ENCODE measurements at regions not wholly inside any gene's neighbourhood (a gene's known extent, or its start where the extent isn't known, plus 50 kb on each side); places are given as distances from the start of the nearest gene placed in this dataset.
"Not testable (repeated sequence)": the region's sequence is repeated elsewhere in the genome, so short reads cannot be mapped to it uniquely, and the experiment has no call there.

DNA sequence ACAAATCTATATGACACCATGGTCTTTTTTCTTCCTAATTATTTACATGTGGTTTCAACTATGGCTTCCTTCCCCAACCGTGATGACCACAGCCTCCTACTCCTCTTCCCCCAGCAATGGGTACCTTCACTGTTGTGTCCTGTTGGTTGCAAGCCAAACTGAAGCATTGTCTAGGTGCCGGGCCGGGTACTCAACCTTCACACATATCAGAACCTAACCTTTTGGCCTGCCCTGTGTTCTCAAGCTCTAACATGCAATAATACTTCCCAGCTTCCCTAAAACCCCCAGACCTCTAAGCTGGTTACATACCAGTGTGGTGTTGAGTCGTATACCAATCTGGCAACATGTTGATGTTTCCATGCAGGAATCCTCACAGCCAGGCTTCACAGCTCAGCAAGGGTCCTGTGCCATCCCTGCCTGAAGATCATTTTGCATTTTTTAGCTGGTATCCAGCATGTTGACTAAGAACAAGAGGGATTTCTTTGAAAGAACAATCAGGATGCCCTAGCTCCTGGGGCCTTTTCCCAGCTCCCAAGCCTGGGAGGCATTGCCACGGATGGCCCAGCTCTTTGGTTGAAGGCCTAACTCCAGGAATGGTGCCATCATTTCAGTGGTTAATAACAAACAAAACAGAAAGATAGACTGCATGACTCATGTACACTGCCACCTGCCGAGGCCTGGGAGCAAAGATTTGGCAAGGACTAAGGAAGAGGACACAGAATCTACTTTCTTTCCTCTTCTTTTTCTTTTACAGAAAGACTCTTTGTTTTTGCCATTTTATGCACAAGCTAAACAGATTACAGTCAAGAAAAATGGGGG is 373.7 kb upstream of the SALL1 start:
- DNase-seq, result no peak

DNA sequence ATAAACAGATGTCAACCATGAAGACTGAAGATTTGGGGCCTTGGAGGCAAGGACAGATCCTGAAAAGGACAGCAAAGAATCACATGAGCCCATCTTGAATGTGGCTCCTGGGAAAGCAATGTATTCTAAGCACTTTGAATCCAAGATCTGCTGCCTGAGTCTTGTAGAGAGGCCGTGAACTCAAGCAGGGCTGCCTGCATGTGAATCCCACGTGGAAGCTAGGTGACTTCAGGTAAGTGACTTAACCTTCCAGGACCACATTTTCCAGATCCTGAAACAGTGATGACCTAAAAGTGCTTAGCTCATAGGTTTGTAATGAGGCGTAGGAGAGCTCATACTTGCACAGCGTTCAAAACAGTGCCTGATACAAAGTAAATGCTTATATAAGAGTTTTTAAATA is 373.0 kb upstream of the SALL1 start:
- no peak for DNase-seq

DNA sequence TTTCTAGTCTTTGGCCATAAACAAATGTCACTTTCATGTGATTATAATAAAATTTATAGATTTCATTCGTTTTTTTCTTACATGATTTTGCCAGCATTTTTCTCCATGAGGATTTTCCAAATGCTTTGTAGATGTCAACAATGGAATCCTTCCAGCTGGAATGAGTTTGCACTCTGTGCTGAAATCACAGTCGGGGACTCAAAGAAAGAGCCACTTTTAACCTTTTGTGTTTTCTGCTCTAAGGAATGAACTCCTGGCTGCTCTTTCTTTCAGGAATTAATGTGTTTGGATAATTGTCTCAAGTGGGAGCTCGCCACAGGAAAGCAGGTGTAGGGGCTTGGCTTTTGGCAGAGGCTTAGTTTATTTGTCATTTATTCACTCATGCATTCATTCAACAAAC is 372.3 kb upstream of the SALL1 start:
- no peak for DNase-seq

DNA sequence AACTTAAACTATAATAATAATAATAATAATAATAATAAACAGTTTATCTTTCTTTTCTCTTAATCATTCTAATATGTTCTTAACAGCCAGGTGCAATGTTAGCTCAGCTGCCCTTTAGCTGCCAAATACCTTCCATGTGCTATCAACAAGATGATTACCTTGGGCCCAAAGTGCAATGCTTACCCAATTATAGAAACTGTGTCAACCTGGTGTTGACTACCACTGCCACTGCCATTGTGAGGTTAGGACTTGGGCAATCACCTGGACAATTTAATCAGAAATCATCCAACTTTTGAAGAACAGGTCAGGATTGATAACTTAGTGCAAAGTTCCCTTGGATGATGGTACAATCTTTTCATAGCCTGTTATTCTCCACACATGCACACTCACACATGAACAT is 371.8 kb upstream of the SALL1 start:
- DNase-seq, result no peak

DNA sequence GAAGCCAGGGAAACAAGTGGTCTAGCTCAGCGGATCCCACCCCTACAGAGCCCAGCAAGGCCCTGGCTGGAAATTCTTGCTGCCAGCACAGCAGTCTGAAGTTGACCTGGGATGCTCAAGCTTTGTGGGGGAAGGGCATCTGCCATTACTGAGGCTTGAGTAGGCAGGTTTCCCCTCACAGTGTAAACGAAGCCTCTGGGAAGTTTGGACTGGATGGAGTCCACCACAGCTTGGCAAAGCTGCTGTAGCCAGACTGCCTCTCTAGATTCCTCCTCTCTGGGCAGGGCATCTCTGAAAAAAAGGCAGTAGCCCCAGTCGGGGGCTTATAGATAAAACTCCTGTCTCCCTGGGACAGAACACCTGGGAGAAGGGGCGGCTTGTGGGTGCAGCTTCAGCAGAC is 365.9 kb upstream of the SALL1 start:
- not testable (repeated sequence) for DNase-seq

DNA sequence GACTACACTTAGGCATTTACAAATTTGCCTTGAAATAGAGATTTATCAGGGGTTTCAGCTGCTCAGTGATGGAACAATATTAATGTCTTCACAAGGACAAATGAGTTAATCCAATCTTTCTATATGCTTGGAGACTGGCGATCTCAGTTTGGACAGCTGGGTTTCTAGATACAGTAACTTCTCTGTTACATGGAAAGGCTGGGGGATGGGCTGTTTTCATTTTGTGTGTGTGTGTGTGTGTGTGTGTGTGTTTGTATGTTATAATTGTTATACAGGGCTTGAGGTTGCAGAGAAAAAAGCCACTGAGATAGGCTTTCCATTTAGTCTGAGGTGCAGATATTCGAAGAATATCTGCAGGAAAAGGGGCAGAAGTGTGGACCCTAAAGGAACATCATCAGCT is 359.3 kb upstream of the SALL1 start:
- no peak for DNase-seq

DNA sequence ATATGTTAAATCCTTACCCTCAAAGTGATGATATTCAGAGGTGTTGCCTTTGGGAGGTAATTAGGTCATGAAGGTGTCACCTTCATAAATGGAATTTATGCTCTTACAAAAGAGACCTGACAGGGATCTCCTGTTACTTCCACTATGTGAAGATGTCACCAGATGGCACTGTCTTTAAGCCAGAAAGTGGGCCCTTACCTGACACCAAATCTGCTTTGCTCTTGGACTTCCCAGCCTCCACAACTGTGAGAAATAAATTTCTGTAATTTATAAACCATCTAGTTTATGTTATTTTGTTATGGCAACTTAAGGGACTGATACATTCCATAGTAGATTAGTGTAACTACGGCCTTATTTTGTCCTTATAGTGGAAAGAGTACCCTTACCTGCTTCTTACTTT is 358.3 kb upstream of the SALL1 start:
- DNase-seq, result no peak

DNA sequence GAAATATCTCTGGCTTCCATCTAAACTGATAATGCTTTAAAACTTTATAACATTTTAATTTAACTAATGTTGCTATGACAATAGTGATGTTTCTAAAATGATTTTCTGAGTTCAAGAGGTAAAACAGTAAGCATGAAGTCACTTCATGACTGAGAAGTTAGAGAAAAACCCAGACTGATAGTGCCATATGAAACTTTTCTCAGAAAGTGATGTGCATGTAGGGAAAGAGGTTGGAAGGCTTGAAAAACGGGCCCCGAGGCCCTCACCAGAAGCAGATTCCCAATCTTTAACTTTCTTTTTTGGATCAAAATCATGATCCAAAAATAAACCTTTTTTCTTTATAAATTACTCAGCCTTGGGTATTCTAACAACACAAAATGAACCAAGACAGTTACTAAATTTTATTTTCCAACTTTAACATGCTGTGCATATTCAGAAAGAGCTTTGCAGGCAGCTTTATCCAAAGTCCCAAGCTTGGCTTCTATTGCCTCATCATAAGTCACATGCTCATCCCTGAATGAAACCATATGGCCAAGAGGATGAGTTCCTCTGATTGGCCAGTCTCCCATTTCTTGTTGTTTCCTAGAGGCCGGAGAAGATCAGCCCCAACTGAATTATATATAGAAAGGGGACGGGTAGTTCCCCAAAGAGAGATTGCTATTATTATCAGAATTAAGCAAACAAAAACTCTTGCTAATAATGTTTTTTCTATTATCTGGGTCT is 357.6 kb upstream of the SALL1 start:
- DNase-seq, result no peak

DNA sequence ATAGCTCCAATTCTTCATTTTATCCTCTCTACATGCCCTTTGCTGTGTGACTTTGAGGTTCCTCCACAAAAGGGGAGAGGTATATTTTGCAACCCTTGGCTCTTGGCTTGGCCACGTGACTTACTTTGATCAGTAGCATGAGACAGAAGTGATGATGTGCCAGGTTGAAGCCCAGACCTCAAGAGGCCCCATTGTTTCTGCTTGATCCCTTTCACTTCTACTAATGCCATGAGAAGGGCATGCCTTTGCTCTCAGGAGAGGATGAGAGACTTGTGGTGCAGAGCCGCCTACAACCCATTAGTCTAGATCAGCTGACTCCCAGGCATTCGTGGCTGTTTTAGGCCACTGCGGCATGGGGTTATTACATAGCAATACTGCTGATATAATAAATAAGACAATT is 356.2 kb upstream of the SALL1 start:
- DNase-seq, result no peak

DNA sequence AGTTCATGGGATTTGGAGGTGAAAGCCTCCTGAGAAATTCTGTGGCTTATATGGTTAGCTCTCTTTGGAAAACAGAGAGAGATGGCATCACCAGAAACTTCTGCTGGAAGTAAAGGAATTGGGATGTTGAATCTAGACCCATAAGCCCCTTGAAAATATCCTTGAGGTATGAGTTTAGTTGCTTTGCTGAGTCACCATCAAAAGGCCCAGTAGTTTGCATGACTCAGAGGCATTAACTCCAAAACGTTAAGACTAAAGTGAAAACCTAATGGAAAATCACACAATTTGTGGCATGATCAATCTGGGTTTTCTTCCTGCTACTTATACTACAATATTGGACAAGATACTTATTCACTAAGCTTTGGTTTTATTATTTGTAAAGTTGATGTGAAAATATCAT is 349.2 kb upstream of the SALL1 start:
- DNase-seq, result no peak

DNA sequence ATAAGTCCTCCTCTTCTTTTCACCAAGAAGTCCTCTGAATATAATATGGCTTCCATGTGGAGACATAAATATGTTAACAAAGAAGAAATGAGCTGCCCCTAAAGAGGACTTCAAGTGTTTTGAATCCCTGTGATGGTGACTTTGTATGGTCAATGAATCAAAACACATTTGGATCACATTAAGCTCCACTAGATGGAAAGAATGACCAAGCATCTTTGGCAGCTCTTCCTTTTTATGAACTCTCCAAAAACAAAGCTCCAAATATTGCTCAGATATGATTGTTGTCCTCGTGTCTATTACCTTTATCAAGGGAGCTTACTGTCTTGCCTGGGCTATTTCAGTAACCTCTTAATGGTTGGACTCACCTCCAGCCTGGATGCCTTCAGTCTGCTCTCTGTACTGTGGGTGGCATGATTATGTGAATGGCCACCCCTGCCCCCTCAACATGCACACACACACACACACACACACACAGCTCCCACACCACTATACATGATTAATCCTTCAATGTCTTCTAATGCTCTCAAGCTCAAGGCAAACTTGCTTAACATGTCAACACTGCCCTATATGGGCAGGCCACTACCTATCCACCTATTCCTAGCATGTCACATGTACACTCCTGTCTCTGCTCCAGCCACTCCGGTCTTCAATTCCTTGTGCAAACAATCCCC is 346.6 kb upstream of the SALL1 start:
- no peak for DNase-seq

DNA sequence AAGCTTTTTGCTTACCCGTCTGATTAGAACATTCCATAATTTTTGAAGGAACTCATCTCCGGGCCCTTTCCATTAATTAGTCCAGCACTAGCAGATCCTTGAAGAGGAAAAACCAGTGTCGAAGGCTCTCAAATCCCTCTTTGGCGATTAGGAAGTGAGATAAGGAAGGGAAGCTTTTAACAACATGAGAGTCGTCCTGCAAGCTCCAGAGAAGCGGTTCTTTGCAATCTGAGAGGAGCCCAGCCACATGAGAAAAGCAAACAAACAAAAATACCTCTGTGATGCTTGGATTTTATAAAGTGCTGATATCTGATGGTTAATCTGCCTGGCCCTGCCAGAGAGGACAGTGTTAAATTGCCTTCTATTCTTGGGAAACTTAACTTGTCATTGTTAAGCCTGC is 339.8 kb upstream of the SALL1 start:
- no peak for DNase-seq

DNA sequence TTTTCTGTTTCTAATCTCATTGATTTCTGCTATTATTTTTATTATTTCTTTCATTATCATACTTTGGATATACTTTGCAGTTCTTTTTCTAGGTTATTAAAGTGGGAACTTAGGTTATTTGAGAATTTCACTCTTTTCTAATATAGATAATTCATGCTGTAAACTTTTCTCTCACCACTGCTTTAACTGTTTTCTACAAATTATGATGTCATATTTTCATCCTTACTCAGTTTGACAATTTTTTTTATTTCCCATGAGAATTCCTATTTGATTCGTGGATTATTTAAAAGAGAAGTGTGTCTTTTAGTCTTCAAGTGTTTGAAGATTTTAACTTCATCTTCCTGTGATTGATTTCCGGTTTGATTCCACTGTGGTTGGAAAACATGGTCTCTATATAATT is 336.8 kb upstream of the SALL1 start:
- DNase-seq, result no peak

DNA sequence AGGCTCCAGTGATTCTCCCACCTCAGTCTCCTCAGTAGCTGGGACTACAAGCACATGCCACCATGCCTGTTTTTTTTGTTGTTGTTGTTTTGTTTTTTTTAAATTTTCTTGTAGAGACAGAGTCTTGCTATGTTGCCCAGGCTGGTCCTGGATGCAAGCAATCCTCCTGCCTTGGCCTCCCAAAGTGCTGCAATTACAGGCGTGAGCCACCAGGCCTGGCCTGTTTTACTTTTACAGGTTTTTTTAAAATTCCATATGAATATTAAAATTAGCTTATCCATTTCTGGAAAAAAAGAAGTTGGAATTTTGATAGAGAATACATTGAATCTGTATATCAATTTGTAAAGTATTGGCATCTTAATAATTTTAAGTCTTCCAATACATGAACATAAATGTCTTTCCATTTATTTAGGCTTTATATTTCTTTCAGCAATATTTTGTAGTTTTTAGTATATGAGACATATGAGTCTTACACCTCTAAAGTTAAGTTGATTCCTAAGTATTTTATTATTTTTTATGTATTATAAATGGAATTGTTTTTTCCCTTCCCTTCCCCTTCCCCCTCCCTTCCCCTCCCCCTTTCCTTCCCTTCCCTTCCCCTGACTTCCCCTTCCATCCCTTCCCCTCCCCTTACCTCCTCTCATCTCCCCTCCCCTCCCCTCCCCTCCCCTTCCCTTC is 323.5 kb upstream of the SALL1 start:
- DNase-seq, result no peak

DNA sequence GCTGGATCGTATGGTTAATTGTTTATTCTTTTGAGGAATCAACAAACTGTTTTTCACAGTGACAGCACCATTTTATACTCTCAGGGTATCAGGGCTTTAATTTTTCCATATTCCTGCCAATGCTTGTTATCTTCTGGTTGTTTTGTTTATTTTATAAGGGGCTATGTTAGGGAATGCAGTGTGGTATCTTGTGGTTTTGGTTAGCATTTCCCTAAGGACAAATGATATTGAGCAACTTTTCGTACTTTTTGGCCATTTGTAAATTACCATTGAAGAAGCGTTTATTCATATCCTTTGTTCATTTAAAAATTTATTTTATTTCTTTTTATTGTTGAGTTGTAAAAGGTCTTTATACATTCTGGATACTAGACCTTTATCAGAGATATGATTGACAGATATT is 322.0 kb upstream of the SALL1 start:
- DNase-seq, result no peak

DNA sequence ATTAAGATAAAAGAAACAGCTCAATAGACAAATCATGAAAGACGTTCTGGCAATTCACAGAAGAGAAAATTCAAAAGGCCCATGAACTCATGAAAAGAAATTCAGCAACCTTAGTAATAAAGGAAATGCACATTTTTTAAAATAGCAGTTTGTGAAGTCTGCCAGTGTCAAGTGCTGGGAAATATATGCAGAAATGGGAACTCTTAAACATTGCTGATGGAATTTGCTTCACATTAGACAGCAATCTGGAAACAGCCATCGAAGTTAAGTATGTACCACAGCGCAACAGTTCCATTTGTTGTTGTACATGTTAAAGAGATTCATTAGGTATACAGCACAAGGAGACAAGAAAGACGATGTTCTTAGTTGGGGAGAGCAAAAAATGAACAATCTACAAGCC is 319.4 kb upstream of the SALL1 start:
- DNase-seq, result no peak

DNA sequence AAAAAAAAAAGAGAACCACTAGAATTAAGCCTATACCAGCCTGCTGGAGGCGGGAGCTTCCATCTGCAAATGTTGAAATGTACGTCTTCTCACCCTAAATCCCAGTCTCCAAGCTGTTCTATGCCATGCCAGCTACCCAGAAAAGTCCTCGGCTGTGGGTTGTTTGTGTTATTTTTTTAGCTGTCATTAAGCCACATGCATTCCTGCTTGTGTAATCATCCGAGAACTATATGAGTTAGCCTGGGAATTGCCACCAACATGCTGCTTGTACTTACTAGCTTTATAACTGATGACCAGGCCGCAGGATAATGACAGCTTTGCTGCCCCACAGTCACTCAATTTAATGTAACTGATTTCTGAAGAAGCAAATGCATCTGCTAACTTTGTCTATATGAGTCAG is 313.9 kb upstream of the SALL1 start:
- DNase-seq, result no peak

DNA sequence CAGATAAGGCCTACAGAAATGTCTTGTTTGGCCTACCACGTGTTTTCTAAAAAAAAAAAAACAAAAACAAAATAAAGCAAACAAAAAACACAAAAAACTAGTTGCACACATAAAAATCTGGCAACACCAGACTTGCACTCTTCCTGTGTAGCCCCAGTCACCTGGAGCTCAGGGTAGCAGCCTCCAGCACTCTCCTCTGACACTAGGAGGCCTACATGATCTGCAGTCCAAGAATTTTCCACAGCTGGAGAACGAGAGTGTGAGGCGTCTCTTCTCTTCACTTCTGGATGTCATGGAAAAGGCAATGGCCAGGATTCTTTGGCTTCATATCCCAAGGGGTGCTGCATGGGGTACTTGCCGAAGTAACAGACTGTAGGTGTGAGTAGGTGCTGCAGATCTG is 310.2 kb upstream of the SALL1 start:
- no peak for DNase-seq

DNA sequence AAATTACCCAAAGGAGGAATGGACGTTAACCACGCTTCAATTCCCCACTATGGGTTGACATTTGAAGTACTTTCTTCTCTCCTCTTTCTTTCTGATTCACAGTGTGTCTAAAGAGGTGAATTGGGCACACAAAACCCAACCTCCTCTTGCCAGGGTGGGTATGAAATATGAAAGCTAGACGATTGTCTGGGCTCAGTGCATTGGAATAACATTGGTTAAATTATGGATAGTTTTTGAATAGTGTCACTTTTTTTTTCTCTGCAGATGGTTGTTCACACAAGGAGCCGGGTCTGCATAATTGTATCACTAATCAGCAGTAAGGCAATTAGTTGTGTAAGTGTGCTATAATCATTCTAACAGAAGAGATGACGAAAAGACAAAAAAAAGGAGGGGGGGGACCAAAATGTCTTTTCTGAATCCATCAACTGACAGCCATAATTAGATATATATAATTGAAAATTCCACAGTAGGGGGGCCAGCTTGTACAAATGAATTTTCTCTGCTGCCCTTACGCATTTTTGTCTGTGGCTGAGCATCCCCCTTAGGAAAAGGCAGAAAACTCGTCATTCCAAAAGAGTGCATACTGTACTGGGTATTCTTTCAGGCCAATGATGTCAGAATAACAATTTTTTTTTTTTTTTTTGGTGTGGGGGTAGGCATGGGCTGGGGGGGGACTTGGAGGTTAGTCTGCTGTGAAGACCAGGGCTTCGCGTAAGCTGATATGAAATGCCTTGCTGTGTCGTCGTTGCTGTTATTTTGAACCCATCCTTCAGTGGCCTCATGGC is 307.5 kb upstream of the SALL1 start:
- DNase-seq, result no peak

DNA sequence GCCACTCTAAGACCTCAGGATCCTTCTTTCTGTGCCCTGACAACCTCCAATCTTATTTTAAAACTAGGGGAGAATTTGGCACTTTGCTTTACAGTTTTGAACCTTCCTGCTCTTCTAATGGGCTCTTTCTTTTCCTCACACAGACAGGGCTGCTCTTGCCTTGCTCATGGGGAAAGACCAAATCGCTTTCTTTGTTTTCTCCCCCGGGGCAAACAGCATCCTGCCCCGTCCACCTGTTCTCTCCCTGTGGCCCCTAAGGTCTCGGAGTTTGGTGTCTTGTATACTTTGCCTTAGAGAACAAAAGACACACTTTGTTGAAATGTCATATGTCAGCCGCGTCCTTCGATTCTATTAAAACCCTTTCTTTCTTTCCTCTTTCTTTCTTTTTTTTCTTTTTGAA is 306.7 kb upstream of the SALL1 start:
- DNase-seq, result no peak

DNA sequence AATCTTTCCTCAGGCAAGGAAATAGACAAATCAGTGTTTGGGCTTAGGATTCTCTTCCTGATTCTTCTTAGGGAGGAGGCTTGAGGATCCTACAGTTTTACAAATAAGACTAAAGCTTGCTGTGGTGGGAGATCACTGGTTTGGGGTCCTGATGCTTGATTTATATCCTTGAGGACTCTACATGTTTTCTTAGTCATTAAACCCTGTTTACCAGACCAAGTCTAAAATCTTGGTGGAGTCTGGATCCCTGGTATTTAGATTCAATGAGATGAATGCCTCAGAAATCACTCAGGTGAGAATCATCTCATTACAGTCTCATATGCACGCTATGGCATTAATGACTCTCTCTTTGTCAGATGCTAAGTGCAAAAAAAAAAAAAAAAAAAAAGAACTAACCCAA is 304.3 kb upstream of the SALL1 start:
- no peak for DNase-seq

DNA sequence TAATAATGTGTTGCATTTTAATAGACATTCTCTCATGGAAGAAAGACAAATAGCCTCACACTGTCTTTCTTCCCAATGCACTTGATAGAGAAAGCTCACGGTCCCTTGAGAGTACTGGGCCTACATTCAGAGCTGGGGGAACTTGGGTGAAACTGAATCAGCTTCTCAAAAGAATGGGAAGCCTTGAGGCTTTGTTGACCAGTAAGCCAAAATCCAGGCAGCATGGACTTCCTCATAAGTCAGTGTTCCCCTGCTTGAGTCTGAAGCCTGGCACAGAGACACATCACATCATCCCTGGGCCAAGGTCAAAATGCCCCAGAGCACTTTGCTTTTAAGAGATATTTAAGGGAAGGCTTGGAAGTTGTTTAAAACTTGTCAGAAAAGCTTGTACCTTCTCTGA is 302.2 kb upstream of the SALL1 start:
- no peak for DNase-seq

DNA sequence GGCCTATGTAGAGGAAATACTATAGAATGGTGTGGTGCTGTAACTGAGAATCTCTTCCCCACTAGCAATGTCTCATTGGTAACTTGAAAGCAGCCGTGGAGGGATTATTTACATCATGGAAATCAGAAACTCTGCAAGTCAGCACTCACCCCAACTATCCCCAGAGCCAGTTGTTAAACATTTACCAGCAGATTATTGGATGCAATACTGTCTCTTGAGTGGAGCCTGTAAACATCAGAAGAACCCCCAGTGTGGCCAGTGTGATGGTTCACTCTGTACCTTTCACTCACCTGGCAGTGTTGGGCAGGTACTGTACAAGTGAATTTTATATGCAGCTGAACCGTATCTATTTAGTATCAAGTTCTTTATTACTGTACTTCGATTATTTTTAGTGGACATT is 299.8 kb upstream of the SALL1 start:
- DNase-seq, result no peak
